GM12873 (cell line): ENCODE measurements at regions not wholly inside any gene's neighbourhood (a gene's known extent, or its start where the extent isn't known, plus 50 kb on each side); places are given as distances from the start of the nearest gene placed in this dataset.

ENCODE experiments used
- TF ChIP-seq, protein P1 (sequence below): IDR thresholded peaks from 2 replicates; pipeline ENCODE4 v1.5.1; 2012; ENCODE audit warnings: low read depth, mild to moderate bottlenecking, moderate library complexity, low read length, control low read depth; ENCODE audit not compliant: insufficient read depth; ENCODE audit errors: missing control alignments

- TF ChIP-seq, protein P1, sequence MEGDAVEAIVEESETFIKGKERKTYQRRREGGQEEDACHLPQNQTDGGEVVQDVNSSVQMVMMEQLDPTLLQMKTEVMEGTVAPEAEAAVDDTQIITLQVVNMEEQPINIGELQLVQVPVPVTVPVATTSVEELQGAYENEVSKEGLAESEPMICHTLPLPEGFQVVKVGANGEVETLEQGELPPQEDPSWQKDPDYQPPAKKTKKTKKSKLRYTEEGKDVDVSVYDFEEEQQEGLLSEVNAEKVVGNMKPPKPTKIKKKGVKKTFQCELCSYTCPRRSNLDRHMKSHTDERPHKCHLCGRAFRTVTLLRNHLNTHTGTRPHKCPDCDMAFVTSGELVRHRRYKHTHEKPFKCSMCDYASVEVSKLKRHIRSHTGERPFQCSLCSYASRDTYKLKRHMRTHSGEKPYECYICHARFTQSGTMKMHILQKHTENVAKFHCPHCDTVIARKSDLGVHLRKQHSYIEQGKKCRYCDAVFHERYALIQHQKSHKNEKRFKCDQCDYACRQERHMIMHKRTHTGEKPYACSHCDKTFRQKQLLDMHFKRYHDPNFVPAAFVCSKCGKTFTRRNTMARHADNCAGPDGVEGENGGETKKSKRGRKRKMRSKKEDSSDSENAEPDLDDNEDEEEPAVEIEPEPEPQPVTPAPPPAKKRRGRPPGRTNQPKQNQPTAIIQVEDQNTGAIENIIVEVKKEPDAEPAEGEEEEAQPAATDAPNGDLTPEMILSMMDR, result no peak
Measured at GRCh38 chr6:135750081-135750480, 101.4 kb upstream of the PDE7B start.

DNA sequence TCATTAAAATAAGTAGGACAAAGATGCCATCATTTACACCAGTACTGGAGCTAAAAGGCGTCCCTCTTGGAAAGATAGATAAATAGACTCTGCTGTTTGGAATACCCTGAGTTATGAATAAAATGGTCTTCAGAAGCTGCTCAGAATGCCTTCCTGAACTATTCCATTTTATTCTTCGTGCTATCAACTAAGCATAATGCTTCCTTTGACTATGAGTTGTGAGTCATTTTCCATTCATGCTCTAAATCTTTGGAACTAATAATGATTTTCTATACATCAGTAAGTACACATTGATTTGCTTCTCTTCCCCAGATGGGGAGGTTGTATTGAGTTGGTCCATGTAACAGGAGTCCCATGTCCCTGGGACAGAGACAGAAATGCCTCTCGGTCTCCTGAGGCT lies 98.3 kb upstream of the PDE7B start:
- TF ChIP-seq, protein P1, result no peak

GRCh38 chr6:135759831-135760230 lies 91.7 kb upstream of the PDE7B start:
- TF ChIP-seq, protein P1, result peak; percentile 27

DNA sequence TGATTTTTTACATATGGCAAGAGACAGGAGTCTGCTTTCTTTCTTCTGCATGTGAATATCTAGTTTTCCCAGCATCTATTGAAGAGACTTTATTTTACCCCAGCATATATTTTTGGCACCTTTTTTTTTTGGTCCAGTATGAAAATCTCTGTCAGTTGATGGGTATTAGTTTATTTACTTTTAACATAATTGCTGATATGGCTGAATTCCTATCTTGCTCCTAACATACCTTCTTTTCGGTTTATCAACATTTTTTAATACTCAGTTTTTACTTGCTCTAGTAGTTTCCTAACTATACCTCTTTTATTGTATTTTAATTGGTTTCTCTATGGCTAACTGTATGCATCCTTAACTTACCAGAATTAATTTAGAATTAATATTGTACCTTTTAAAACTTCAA lies 77.5 kb upstream of the PDE7B start:
- TF ChIP-seq, protein P1, result no peak

DNA sequence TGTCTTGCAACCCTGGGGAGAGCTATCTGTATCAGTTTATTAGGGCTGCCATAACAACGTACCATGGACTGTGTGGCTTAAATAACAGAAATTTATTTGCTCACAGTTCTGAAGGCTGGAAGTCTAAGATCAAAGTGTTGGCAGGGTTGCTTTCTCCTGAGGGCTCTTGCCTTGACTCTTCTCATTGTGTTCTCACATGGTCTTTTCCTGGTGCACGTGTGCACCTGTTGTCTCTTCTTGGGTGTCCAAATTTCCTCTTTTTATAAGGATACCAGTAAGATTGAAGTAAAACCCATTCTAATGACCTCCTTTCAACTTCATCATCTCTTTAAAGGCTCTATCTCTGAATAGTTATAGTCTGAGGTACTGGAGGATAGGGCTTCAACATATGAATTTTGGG lies 72.3 kb upstream of the PDE7B start:
- TF ChIP-seq, protein P1, result no peak

DNA sequence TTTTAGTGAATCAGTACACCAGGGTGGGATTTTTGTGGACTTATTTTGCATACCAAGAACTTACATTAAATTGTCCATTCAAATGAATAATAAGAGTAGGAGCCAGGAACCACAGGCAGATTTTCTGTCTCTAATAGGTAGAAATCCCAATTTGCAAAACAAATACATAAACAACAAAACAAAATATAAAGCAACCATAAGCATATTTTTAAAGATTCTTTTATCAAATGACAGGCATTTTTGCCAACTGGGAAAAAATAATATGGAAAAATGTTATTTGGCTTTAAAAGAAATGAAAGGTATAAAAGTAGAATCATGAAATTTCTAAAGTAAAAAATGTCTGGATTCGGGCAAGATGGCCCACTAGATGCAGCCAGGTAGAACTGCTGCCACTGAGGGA lies 71.2 kb upstream of the PDE7B start:
- TF ChIP-seq, protein P1, result no peak

DNA sequence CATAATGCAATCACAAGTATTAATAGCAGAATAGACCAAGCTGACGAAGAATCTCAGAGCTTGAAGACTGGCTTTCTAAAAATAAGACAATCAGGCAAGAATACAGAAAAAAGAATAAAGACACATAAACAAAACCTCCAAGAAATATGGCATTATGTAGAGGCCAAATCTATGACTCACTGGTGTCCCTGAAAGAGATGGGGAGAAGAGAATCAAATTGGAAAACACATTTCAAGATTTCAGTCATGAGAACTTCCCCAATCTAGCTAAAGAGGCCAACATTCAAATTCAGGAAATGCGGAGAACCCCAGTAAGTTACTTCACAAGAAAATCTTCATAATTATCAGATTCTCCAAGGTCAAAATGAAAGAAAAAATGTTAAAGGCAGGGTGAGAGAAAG lies 69.0 kb upstream of the PDE7B start:
- TF ChIP-seq, protein P1, result no peak
